ENCODE measurements at regions not wholly inside any gene's neighbourhood (a gene's known extent, or its start where the extent isn't known, plus 50 kb on each side); places are given as distances from the start of the nearest gene placed in this dataset.
A peak's percentile ranks its signal among the peaks of the same experiment; 100 is the strongest.

GRCh38 chr3:111373239-111373638 is 168.8 kb upstream of the CD96 start:
- H3K9me3 ChIP-seq (ENCODE audit: severe bottlenecking), result peaks cover 1% of the 10 kb centered on the region
- no peak for DNase-seq (ENCODE audit: low spot score)
- no peak overlapping the region for H3K4me3 ChIP-seq (ENCODE audit: severe bottlenecking)
- ATAC-seq (ENCODE audit: low read depth), result no peak
- no peaks in the 10 kb centered on the region for H3K36me3 ChIP-seq (ENCODE audit: low read depth)
- no peaks in the 10 kb centered on the region for H3K4me1 ChIP-seq (ENCODE audit: insufficient read depth, poor library complexity, severe bottlenecking)
- no peak overlapping the region for H3K27ac ChIP-seq (ENCODE audit: poor library complexity, severe bottlenecking)
- H3K27me3 ChIP-seq (ENCODE audit: insufficient read depth, poor library complexity, severe bottlenecking), result no peaks in the 10 kb centered on the region
- TF ChIP-seq CTCF (IDR thresholded peaks at IDR 0.05; ENCODE audit: poor library complexity, severe bottlenecking), result no peak

GRCh38 chr3:111373861-111374260 is 168.1 kb upstream of the CD96 start:
- ATAC-seq (ENCODE audit: low read depth) (peak; percentile 25; the same call in 1 of the 3 replicates), DNase-seq (ENCODE audit: low spot score) (no peak)
- Histone ChIP-seq H3K36me3 (ENCODE audit: low read depth) (no peaks in the 10 kb centered on the region), H3K9me3 (ENCODE audit: severe bottlenecking) (peaks cover 1% of the 10 kb centered on the region), H3K4me3 (ENCODE audit: severe bottlenecking) (no peak overlapping the region), H3K27me3 (ENCODE audit: insufficient read depth, poor library complexity, severe bottlenecking) (no peaks in the 10 kb centered on the region), H3K27ac (ENCODE audit: poor library complexity, severe bottlenecking) (no peak overlapping the region), H3K4me1 (ENCODE audit: insufficient read depth, poor library complexity, severe bottlenecking) (no peaks in the 10 kb centered on the region)
- no peak for TF ChIP-seq CTCF (IDR thresholded peaks at IDR 0.05; ENCODE audit: poor library complexity, severe bottlenecking)

GRCh38 chr3:111385971-111386495 is 156.0 kb upstream of the CD96 start:
- DNase-seq (ENCODE audit: low spot score), result no peak
- TF ChIP-seq CTCF (IDR thresholded peaks at IDR 0.05; ENCODE audit: poor library complexity, severe bottlenecking), result no peak
- no peak overlapping the region for H3K27ac ChIP-seq (ENCODE audit: poor library complexity, severe bottlenecking)
- H3K9me3 ChIP-seq (ENCODE audit: severe bottlenecking), result no peaks in the 10 kb centered on the region
- no peaks in the 10 kb centered on the region for H3K4me1 ChIP-seq (ENCODE audit: insufficient read depth, poor library complexity, severe bottlenecking)
- no peak overlapping the region for H3K4me3 ChIP-seq (ENCODE audit: severe bottlenecking)
- H3K27me3 ChIP-seq (ENCODE audit: insufficient read depth, poor library complexity, severe bottlenecking), result no peaks in the 10 kb centered on the region
- H3K36me3 ChIP-seq (ENCODE audit: low read depth), result no peaks in the 10 kb centered on the region
- no peak for ATAC-seq (ENCODE audit: low read depth)

- Histone ChIP-seq H3K4me1 (ENCODE audit: insufficient read depth, poor library complexity, severe bottlenecking) (no peaks in the 10 kb centered on the region), H3K27ac (ENCODE audit: poor library complexity, severe bottlenecking) (peak overlapping the region; percentile 15), H3K4me3 (ENCODE audit: severe bottlenecking) (no peak overlapping the region), H3K36me3 (ENCODE audit: low read depth) (no peaks in the 10 kb centered on the region), H3K27me3 (ENCODE audit: insufficient read depth, poor library complexity, severe bottlenecking) (no peaks in the 10 kb centered on the region), H3K9me3 (ENCODE audit: severe bottlenecking) (no peaks in the 10 kb centered on the region)
- DNase-seq (ENCODE audit: low spot score) (no peak), ATAC-seq (ENCODE audit: low read depth) (peak; percentile 21; the same call in 1 of the 3 replicates)
- no peak for TF ChIP-seq CTCF (IDR thresholded peaks at IDR 0.05; ENCODE audit: poor library complexity, severe bottlenecking)
These were observed 149.1 kb upstream of the CD96 start for GRCh38 chr3:111392894-111393398.

GRCh38 chr3:111412656-111413055 is 129.3 kb upstream of the CD96 start:
- H3K27ac ChIP-seq (ENCODE audit: poor library complexity, severe bottlenecking), result no peak overlapping the region
- H3K27me3 ChIP-seq (ENCODE audit: insufficient read depth, poor library complexity, severe bottlenecking), result no peaks in the 10 kb centered on the region
- no peak for TF ChIP-seq CTCF (IDR thresholded peaks at IDR 0.05; ENCODE audit: poor library complexity, severe bottlenecking)
- H3K4me3 ChIP-seq (ENCODE audit: severe bottlenecking), result no peak overlapping the region
- DNase-seq (ENCODE audit: low spot score) (no peak), ATAC-seq (ENCODE audit: low read depth) (no peak)
- no peaks in the 10 kb centered on the region for H3K9me3 ChIP-seq (ENCODE audit: severe bottlenecking)
- no peaks in the 10 kb centered on the region for H3K36me3 ChIP-seq (ENCODE audit: low read depth)
- H3K4me1 ChIP-seq (ENCODE audit: insufficient read depth, poor library complexity, severe bottlenecking), result no peaks in the 10 kb centered on the region
